KMS-11 (cell line): ENCODE measurements at regions not wholly inside any gene's neighbourhood (a gene's known extent, or its start where the extent isn't known, plus 50 kb on each side); places are given as distances from the start of the nearest gene placed in this dataset.
"Not testable (repeated sequence)": the region's sequence is repeated elsewhere in the genome, so short reads cannot be mapped to it uniquely, and the experiment has no call there.

Experiments used
- H2AFZ ChIP-seq: fragments of 200-600 bp; sonication (generic); 2 replicates; pipeline ENCODE4 v1.6.1; 2016; ENCODE audit warnings: antibody characterized with exemption, mixed run types, low read depth
- H3K27ac ChIP-seq: fragments of 200-600 bp; sonication (generic); 2 replicates; pipeline ENCODE4 v1.6.1; 2016; ENCODE audit warnings: mild to moderate bottlenecking, mixed run types
- H3K27me3 ChIP-seq: fragments of 200-600 bp; sonication (generic); 2 replicates; pipeline ENCODE4 v1.6.1; 2017; ENCODE audit warnings: mild to moderate bottlenecking, low read depth, mixed run types, moderate library complexity; ENCODE audit not compliant: insufficient read depth
- H3K36me3 ChIP-seq: fragments of 200-600 bp; sonication (generic); 2 replicates; pipeline ENCODE4 v1.6.1; 2017; ENCODE audit warnings: mild to moderate bottlenecking, mixed run types; ENCODE audit not compliant: insufficient read depth
- H3K4me1 ChIP-seq: fragments of 200-600 bp; sonication (generic); 2 replicates; pipeline ENCODE4 v1.6.1; 2016; ENCODE audit warnings: mild to moderate bottlenecking, low read depth, mixed run types; ENCODE audit not compliant: poor library complexity, severe bottlenecking
- H3K4me2 ChIP-seq: fragments of 200-600 bp; sonication (generic); 2 replicates; pipeline ENCODE4 v1.7.0; 2016; ENCODE audit warnings: mild to moderate bottlenecking, mixed run types
- H3K4me3 ChIP-seq: fragments of 200-600 bp; sonication (generic); IDR thresholded peaks from 2 replicates; pipeline ENCODE4 v1.6.1; 2017; ENCODE audit warnings: low read depth, low read length, mixed read lengths; ENCODE audit not compliant: insufficient read depth
- H3K79me2 ChIP-seq: fragments of 200-600 bp; sonication (generic); 2 replicates; pipeline ENCODE4 v1.6.1; 2016; ENCODE audit warnings: low read depth, mixed run types; ENCODE audit not compliant: insufficient read depth
- H3K9ac ChIP-seq: fragments of 200-600 bp; sonication (generic); 2 replicates; pipeline ENCODE4 v1.6.1; 2016; ENCODE audit warnings: mild to moderate bottlenecking, mixed run types
- H4K20me1 ChIP-seq: fragments of 200-600 bp; sonication (generic); 2 replicates; pipeline ENCODE4 v1.6.1; 2016; ENCODE audit warnings: mild to moderate bottlenecking, mixed run types; ENCODE audit not compliant: insufficient read depth

DNA sequence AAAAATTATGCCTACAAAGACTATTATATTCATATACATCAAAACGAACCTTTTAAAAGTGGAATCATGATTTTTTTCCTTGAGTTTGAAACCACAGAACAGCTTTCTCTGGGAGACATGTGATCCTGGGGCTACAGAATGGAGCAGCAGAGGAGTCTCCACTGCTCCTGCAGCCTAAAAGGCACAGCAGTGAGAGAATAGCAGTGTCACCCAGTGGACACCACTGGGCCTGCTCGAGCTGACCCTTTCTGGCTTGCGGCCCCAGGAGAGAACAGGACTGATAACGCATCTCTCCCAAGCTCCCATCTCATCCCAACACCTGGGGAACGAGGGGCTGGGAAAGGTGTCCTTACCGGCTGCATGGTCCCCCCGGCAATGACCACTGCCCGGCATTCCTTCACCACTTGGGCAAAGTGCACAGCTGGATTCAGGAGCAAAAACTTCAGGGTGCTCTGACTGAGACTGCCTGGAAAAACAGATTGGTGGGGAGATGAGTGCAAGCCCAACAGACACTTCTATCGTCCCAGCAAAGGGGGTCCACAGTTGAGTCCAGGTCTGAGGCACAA lies 183.5 kb downstream of the KLRB1 start:
- not testable (repeated sequence) for H3K79me2 ChIP-seq, H3K27me3 ChIP-seq, H4K20me1 ChIP-seq, H3K9ac ChIP-seq, H3K4me2 ChIP-seq, H3K4me3 ChIP-seq, H3K27ac ChIP-seq, H3K36me3 ChIP-seq, H2AFZ ChIP-seq
- peaks cover 27% of the 10 kb centered on the region for H3K4me1 ChIP-seq

DNA sequence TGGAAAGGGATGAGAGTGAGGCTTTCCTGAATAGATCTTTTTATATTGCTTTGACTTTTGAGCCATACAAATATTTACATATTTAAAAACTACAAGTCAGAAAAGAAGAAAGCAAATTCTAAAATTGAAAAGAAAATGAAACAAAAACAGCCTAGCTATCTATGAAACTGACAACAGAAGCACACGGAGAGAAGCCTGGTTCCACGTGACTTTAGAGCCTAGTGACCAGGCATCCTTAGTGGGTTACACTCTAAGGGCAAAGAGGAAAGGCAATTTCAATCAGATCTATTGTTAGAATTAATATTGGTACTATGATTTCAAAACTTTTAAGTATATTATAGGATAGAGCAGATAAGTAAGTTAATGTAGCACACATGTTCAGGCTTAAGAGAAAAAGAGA lies 185.0 kb downstream of the KLRB1 start:
- H3K4me2 ChIP-seq, H3K9ac ChIP-seq, H3K79me2 ChIP-seq, H3K27ac ChIP-seq, H3K27me3 ChIP-seq, H4K20me1 ChIP-seq, H3K36me3 ChIP-seq, H2AFZ ChIP-seq, H3K4me3 ChIP-seq: not testable (repeated sequence)
- peaks cover 27% of the 10 kb centered on the region for H3K4me1 ChIP-seq

DNA sequence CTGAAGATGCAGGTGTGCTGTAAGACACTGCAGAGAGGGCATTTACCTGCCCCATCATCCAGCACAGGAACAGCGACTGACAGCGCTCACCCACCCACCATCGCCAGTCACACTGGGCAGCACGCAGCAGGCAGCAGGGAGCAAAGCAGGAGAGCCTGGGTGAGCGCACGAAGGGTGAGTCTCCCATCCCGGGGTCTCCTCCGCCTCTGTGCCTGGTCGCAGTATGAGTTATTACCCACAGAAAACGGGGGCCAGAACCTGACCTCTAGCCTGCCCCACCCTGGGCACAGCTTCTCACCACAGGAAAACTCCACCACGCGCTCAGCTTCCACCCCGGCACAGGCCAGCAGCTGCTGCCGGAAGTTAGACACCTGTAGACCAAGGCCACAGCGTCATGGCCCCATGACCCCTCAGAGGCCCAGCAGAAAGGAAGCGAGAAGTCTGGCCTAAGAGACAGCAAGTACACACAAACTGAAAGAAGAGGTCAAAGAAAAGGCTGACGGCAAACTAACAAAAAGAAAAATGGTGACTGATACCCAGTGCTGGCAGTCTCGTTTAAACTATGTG lies 186.1 kb downstream of the KLRB1 start:
- not testable (repeated sequence) for H4K20me1 ChIP-seq, H3K4me2 ChIP-seq, H3K27ac ChIP-seq, H3K4me3 ChIP-seq, H3K36me3 ChIP-seq, H3K27me3 ChIP-seq, H2AFZ ChIP-seq, H3K9ac ChIP-seq, H3K79me2 ChIP-seq
- peaks cover 20% of the 10 kb centered on the region for H3K4me1 ChIP-seq

DNA sequence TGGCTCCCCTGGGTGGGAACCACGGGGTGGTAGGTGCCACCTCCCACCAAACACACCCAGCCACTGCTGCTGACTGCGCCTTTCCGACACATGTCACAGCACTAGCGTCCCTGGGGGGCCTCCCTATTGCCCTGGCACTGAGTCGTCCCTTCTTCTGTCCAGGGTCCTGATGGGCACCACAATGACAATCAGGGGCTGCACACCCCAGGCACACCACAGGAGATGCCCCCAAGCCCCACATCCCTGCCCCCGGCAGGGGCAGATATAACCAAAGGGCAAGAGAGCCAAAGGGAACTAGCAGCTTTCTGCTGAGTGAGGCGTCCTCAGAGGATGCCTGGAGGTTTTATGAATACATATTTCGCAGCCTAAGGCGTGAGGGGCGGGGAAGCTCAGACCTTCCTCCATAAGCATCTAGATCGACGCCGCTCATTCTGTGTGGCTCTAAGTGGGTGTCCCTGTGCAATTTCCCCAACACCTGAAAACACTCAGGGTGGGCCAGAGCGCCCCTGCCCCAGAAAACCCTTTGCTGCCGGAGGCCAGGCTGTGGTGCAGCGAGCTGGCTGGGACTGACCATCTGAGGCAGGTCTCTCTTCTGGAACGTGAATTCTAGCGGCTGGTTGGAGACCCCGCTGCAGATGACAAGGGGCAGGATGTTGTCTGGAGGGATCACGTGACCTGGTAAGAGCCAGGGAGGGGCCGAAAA lies 186.7 kb downstream of the KLRB1 start:
- not testable (repeated sequence) for H3K27ac ChIP-seq, H3K27me3 ChIP-seq, H3K36me3 ChIP-seq, H3K79me2 ChIP-seq, H3K9ac ChIP-seq, H2AFZ ChIP-seq, H4K20me1 ChIP-seq, H3K4me2 ChIP-seq, H3K4me3 ChIP-seq
- peaks cover 16% of the 10 kb centered on the region for H3K4me1 ChIP-seq

DNA sequence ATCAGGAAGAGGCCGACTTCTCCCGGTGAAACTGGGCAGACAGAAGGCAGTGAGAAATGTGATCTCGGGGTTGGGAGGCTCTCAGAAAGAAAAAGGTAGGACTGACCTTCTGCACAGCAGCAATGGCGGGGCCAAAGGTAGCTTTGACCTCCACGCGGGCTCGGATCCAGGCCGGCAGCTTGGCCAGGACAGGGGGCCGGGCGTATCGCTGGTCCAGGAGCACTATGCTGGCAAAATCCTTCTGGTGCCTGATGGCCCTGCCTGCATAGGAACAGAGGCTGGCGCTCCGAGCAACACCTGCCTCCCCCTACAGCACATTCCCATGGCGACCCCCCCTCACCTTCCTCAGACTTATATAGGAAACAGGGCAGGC lies 189.1 kb downstream of the KLRB1 start:
- H3K4me2 ChIP-seq, H3K4me1 ChIP-seq, H3K79me2 ChIP-seq, H2AFZ ChIP-seq, H4K20me1 ChIP-seq, H3K27me3 ChIP-seq, H3K4me3 ChIP-seq, H3K27ac ChIP-seq, H3K36me3 ChIP-seq, H3K9ac ChIP-seq: not testable (repeated sequence)

DNA sequence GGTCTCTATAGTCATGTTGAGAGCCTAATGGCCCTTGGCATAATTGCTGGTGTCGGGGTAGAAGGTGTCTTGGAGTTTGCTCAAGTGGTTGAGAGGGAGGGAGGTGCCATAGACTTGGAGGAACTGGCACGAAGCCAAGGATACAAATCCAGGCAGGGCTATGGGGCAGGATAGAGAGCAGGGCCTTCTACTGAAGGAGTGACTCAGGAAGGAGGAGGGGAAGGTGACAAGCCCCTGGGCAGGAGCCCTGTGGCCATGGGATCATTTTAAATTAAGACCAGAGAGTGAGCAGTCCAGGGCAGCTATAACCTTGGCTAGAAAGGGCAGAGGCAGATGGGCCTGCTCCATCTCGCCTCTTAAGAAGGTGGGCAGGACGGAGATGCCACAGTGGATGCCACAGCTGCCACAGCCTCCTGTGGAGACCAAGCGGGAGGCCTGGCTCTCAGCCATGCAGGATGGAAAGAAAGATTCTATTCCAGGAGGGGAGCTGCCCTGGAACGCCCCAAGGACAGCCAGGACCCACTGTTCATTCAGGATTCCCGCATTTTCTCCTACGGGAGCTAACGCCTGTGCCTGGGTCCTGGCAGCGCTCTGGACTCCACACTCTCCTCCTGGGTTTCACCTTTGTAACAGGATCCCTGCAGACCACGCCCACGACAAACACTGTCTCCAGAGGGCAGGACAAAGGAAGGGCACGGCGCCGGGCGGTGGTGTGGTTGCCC lies 189.6 kb downstream of the KLRB1 start:
- not testable (repeated sequence) for H3K27me3 ChIP-seq, H3K27ac ChIP-seq, H3K4me3 ChIP-seq, H3K79me2 ChIP-seq, H3K36me3 ChIP-seq, H3K4me1 ChIP-seq, H4K20me1 ChIP-seq, H3K9ac ChIP-seq, H3K4me2 ChIP-seq, H2AFZ ChIP-seq

DNA sequence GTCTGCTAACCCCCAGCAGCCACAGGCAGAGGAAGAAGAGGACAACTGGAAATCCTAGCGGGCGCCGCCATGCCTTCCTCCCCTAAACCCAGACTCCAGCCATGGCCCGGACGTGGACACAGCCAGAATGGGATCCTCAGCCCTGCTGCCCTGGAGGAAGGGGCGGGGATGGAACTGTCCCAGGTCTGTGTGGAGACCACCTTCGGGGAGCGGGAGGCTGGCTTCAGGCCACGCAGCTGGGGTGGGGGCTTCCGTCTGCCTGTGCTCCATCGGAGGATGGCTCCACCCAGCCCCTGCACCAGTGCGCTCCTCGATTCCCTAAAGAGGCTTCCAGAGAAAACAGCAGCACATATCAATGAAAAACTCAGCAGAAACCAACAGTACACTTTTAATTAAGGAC lies 190.4 kb downstream of the KLRB1 start:
- H3K4me3 ChIP-seq, H3K79me2 ChIP-seq, H3K4me1 ChIP-seq, H4K20me1 ChIP-seq, H3K36me3 ChIP-seq, H3K27me3 ChIP-seq, H3K27ac ChIP-seq, H3K4me2 ChIP-seq, H2AFZ ChIP-seq, H3K9ac ChIP-seq: not testable (repeated sequence)

DNA sequence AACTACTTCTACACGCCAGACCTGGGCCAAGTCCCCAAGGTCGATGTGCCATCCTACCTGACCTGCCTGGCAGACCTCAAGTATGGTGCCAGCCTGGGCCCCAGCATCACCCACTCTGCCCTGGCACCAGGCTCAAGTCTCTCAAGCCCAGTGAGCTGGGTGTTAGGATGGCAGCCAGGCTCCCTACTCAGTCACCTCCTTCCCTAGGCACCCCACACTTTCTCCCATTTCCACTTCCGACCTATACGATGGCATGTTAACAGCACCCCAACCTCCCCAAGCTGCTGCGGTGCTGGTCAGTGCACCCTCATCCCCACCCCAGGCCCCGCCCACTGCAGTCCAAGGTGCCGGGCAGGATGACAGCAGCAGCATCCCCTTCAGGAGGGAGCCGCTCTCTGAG lies 191.4 kb downstream of the KLRB1 start:
- not testable (repeated sequence) for H2AFZ ChIP-seq

DNA sequence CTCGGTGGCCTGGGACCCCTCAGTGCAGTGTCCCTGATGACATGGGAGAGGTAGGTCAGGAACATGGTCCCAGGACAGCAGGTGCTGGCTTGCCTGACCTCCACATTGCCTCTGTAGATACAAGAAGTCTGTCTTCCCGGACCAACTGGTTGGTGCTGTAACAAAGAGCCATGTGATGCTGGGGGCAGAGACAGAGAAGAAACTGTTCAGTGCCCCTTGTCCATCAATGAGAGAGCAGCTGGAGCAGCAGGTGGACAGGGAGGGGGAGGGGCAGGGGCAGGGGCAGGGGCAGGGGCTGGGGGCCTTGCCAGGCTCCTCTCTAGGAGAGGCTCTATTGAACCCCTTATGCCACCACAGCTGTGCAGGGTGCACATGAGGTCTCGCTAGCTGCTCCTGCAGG lies 191.8 kb downstream of the KLRB1 start:
- H3K4me1 ChIP-seq, H2AFZ ChIP-seq, H3K4me3 ChIP-seq, H3K27ac ChIP-seq, H3K9ac ChIP-seq, H4K20me1 ChIP-seq, H3K79me2 ChIP-seq, H3K36me3 ChIP-seq, H3K4me2 ChIP-seq, H3K27me3 ChIP-seq: not testable (repeated sequence)

More for the DNA sequence above, 191.4 kb downstream of the KLRB1 start:
- H3K27me3 ChIP-seq, H3K36me3 ChIP-seq, H3K4me2 ChIP-seq, H3K9ac ChIP-seq, H3K27ac ChIP-seq, H3K79me2 ChIP-seq, H4K20me1 ChIP-seq, H3K4me1 ChIP-seq, H3K4me3 ChIP-seq: not testable (repeated sequence)

DNA sequence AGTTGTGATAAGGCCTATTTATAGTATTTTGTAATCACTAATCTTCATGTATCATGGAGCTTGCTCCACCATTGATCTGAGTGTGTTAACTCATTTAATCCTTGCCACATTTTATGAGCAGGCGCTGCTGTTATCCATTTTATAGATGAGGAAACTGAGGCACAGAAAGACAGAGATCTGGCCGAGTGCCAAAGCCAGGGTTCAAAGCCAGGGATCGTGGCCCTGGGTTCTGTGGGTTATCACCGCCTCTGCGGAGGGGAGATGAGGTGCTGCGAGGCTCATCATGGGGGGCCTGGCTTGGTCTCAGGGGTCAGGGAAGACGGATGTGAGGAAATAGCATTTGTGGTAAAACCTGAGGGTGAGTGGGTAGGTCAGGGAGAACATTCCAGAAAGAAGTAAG lies 193.9 kb downstream of the KLRB1 start:
- H3K4me2 ChIP-seq, H3K4me3 ChIP-seq, H3K4me1 ChIP-seq, H3K27me3 ChIP-seq, H3K36me3 ChIP-seq, H3K27ac ChIP-seq, H4K20me1 ChIP-seq, H3K79me2 ChIP-seq, H2AFZ ChIP-seq, H3K9ac ChIP-seq: not testable (repeated sequence)
